WERI-Rb-1 (cell line): ENCODE measurements at regions not wholly inside any gene's neighbourhood (a gene's known extent, or its start where the extent isn't known, plus 50 kb on each side); places are given as distances from the start of the nearest gene placed in this dataset.

Source experiments
- DNase-seq: peaks from one replicate; pipeline ENCODE4 v3.0.0-alpha.2; 2020
- H3K27ac ChIP-seq: fragments of 250-450 bp; sonication (Bioruptor Pico); 2 replicates; pipeline ENCODE4 v1.5.1; 2020; ENCODE audit warnings: mild to moderate bottlenecking, moderate library complexity
- H3K27me3 ChIP-seq: fragments of 250-450 bp; sonication (Bioruptor Pico); 2 replicates; pipeline ENCODE4 v1.5.1; 2021; ENCODE audit warnings: mild to moderate bottlenecking, low read depth, moderate library complexity; ENCODE audit not compliant: insufficient read depth, severe bottlenecking
- H3K36me3 ChIP-seq: fragments of 250-450 bp; sonication (Bioruptor Pico); 2 replicates; pipeline ENCODE4 v1.5.1; 2020; ENCODE audit warnings: mild to moderate bottlenecking, moderate library complexity
- H3K4me3 ChIP-seq: 2 replicates; pipeline ENCODE4 v1.5.1; 2011; ENCODE audit warnings: low read depth, mild to moderate bottlenecking, control low read depth, low read length
- H3K9me3 ChIP-seq: fragments of 250-450 bp; sonication (Bioruptor Pico); 2 replicates; pipeline ENCODE4 v1.5.1; 2021; ENCODE audit warnings: mild to moderate bottlenecking, moderate library complexity; ENCODE audit not compliant: severe bottlenecking
- TF ChIP-seq, protein P1 (sequence below): IDR thresholded peaks from 2 replicates; pipeline ENCODE4 v1.5.1; 2011; ENCODE audit warnings: low read depth, mild to moderate bottlenecking, control low read depth, inconsistent platforms, low read length

DNA sequence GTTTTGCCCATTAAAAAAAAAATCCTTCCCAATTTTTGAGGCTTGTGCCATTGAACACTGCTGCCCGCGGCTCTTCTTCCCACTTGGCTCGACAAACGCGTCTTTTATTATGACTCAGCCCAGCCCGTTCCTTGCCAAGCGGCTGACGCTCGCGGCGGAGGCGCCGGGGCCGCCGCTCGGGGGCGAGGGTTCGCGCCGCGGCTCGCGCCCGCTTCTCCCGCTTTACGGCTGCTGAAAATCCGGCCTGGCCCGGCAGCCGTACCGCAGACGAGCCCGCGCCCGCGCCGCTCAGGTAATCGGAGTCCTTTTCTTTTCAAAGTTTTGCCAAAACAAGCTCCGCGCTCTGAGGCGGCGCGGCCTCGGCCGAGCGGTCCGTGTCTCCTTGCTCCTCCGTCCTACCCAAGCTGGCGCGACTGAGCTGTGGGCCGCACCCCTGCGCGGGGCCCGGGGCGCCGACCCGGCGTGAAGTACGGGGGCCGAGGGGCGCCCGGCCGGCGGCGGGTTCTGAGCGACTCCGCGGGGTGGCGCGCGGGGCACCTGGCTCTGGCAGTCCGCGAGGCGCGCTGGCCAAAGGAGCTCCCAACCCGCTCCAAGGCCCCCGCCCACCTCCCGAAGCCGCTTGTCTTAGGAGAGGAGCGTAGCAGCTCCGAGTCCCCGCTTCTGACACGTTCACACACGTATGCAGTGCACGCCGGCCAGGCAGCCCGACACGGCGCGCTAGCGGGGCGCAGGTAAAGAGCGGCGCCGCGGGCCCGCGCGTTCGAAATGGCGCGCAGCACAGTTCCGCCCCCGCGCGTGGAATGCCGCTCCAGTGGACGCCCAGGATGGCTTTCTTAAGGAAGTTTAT lies 418.2 kb upstream of the NAALADL2 start:
- H3K4me3 ChIP-seq: peak overlapping the region; percentile 76
- H3K27ac ChIP-seq: peak overlapping the region; percentile 99
- TF ChIP-seq, protein P1, sequence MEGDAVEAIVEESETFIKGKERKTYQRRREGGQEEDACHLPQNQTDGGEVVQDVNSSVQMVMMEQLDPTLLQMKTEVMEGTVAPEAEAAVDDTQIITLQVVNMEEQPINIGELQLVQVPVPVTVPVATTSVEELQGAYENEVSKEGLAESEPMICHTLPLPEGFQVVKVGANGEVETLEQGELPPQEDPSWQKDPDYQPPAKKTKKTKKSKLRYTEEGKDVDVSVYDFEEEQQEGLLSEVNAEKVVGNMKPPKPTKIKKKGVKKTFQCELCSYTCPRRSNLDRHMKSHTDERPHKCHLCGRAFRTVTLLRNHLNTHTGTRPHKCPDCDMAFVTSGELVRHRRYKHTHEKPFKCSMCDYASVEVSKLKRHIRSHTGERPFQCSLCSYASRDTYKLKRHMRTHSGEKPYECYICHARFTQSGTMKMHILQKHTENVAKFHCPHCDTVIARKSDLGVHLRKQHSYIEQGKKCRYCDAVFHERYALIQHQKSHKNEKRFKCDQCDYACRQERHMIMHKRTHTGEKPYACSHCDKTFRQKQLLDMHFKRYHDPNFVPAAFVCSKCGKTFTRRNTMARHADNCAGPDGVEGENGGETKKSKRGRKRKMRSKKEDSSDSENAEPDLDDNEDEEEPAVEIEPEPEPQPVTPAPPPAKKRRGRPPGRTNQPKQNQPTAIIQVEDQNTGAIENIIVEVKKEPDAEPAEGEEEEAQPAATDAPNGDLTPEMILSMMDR: peak; percentile 33; the same call in 1 of the 2 replicates
- no peaks in the 10 kb centered on the region for H3K27me3 ChIP-seq
- H3K9me3 ChIP-seq: no peaks in the 10 kb centered on the region
- DNase-seq: peak; percentile 92
- no peaks in the 10 kb centered on the region for H3K36me3 ChIP-seq

DNA sequence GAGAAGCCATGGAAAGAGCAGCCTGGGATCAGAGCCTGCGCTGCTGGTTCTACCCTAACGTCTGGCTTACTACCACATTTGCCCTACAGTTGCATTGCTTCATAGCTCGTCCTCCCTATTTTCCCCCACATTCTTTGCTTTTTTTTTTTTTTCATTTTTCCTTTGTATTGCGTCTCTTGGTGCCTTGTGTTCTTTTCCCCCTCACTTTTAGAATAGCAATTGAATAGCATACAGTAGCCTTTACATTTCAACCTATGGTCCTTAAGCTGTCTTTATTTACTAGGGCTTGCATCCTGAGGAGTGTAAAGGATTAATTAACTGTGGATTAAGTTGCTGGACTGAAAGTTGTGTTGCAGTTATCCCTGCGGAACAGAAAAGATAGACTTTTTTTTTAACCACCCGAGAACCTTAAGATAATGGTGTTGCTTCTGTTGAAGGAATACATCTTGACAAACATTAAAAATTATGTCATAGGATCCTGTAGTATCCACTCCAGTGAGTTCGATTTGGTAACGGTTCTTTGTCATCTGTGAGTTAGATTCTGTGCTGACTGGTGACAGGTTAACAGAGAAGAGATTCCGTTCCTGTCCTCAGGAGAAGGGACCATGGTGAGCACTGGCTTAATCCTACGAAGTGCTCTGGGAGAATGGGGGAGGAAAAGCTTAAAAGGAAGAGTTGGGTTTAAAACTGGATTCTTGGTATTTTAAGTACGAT lies 417.4 kb upstream of the NAALADL2 start:
- DNase-seq: peak; percentile 42

DNA sequence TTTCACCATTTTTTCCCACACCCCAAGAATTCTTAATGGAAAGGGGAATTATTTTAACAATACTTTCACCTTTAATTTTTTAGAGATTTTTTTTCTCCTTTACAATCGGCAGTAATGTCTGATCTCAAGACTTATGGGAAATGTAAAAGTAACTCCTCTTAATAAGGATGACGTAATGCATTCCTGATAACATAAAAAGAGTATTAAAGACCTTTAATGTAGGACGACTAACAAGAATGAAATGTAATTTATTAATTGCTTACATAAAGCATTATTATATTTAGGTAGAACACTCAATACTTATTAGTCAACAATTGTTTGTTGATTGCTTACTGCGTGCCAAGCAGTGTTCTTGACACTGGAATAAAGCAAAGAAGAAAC lies 416.8 kb upstream of the NAALADL2 start:
- no peaks in the 10 kb centered on the region for H3K27me3 ChIP-seq
- no peaks in the 10 kb centered on the region for H3K36me3 ChIP-seq
- H3K27ac ChIP-seq: peak overlapping the region; percentile 99
- peak overlapping the region; percentile 76 for H3K4me3 ChIP-seq
- no peak for DNase-seq
- no peaks in the 10 kb centered on the region for H3K9me3 ChIP-seq
- TF ChIP-seq, protein P1: no peak

More for the DNA sequence above, 417.4 kb upstream of the NAALADL2 start:
- TF ChIP-seq, protein P1: no peak
- Histone ChIP-seq H3K36me3 (no peaks in the 10 kb centered on the region), H3K27me3 (no peaks in the 10 kb centered on the region), H3K9me3 (no peaks in the 10 kb centered on the region), H3K4me3 (peak overlapping the region; percentile 76), H3K27ac (peak overlapping the region; percentile 99)

DNA sequence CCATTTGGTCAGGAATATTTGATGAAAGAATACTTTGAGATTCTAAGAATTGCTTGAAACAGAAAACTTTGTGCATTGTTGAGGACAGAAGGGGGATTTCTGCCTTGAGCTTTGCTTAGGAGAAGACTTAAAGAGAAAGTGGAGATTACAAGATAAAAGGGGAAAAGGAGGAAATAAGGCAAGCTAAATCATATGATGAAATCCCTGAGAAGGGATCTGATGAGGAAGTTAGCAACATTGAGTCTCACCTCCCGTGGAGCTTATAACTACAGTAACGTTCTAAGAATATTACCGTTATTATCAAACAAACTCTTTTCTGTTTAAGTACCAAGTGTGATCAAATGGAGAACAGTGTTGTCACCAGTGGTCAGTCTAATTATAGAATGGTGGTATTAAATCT lies 414.7 kb upstream of the NAALADL2 start:
- Histone ChIP-seq H3K4me3 (no peak overlapping the region), H3K9me3 (no peaks in the 10 kb centered on the region), H3K27me3 (no peaks in the 10 kb centered on the region), H3K27ac (no peak overlapping the region), H3K36me3 (no peaks in the 10 kb centered on the region)
- DNase-seq: no peak
- TF ChIP-seq, protein P1: no peak

DNA sequence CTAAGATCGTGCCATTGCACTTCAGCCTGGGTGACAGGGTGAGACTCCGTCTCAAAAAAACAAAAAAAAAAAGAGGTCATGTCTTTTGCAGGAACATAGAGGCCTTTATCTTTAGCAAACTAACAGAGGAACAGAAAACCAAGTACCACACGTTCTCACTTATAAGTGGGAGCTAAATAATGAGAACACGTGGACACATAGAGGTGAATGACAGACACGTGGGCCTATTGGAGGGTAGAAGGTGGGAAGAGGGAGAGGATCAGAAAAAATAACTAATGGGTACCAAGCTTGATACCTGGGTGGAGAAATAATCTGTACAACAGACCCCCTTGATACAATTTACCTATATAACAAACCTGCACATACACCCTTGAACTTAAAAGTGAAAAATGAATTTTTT lies 401.4 kb upstream of the NAALADL2 start:
- Histone ChIP-seq H3K9me3 (peaks cover 2% of the 10 kb centered on the region), H3K36me3 (no peaks in the 10 kb centered on the region), H3K4me3 (no peak overlapping the region), H3K27me3 (no peaks in the 10 kb centered on the region), H3K27ac (no peak overlapping the region)
- DNase-seq: no peak
- TF ChIP-seq, protein P1: no peak
